ENCODE measurements at regions not wholly inside any gene's neighbourhood (a gene's known extent, or its start where the extent isn't known, plus 50 kb on each side); places are given as distances from the start of the nearest gene placed in this dataset.

DNA sequence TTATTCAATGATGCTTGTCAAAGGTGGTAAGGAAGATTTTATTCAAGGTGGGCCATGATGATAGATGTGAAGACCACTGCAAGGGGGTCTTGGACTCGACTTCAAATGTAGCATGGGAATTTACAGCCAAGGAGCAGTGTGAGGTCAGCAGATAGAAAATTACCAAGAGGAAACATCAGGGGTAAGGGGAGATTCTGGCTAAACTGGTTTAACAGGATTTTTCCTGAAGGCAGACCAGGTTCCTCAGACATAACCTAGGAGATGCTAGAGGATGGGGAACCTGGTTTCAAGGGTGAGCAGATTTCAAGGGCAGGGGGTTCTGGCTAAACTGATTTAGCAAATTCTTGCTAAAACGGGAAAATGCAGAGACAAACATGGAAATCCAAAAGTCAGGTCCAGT, 464.9 kb downstream of the TAFA4 start:
- no peak for TF ChIP-seq POLR2A (IDR thresholded peaks at IDR 0.05; ENCODE audit: low read length)
- no peak for TF ChIP-seq NPAS2 (CRISPR knock-in tag; IDR thresholded peaks at IDR 0.05; ENCODE audit: borderline replicate concordance)
- TF ChIP-seq, protein P1, sequence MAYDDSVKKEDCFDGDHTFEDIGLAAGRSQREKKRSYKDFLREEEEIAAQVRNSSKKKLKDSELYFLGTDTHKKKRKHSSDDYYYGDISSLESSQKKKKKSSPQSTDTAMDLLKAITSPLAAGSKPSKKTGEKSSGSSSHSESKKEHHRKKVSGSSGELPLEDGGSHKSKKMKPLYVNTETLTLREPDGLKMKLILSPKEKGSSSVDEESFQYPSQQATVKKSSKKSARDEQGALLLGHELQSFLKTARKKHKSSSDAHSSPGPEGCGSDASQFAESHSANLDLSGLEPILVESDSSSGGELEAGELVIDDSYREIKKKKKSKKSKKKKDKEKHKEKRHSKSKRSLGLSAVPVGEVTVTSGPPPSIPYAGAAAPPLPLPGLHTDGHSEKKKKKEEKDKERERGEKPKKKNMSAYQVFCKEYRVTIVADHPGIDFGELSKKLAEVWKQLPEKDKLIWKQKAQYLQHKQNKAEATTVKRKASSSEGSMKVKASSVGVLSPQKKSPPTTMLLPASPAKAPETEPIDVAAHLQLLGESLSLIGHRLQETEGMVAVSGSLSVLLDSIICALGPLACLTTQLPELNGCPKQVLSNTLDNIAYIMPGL (CRISPR knock-in tag; IDR thresholded peaks at IDR 0.05; ENCODE audit: borderline replicate concordance), result no peak
- no peak for TF ChIP-seq ZC3H11A (IDR thresholded peaks at IDR 0.05)

Measured in A549 (cell line).